SU-DHL-6 (cell line): ENCODE measurements at regions not wholly inside any gene's neighbourhood (a gene's known extent, or its start where the extent isn't known, plus 50 kb on each side); places are given as distances from the start of the nearest gene placed in this dataset.

Source experiments
- EZH2phosphoT487 ChIP-seq: fragments of 200-600 bp; sonication (generic), shearing (Covaris generic); conservative IDR thresholded peaks from 2 replicates; pipeline ENCODE4 v1.6.1; 2018; ENCODE audit warnings: mild to moderate bottlenecking, antibody characterized with exemption, low read length, moderate library complexity, mixed read lengths
- TF ChIP-seq, protein P1 (sequence below): fragments of 200-600 bp; sonication (generic); IDR thresholded peaks from one replicate; pipeline ENCODE4 v1.5.1; 2017; ENCODE audit warnings: antibody characterized with exemption, mild to moderate bottlenecking, low read length, moderate library complexity; ENCODE audit not compliant: insufficient read depth, poor library complexity, severe bottlenecking

DNA sequence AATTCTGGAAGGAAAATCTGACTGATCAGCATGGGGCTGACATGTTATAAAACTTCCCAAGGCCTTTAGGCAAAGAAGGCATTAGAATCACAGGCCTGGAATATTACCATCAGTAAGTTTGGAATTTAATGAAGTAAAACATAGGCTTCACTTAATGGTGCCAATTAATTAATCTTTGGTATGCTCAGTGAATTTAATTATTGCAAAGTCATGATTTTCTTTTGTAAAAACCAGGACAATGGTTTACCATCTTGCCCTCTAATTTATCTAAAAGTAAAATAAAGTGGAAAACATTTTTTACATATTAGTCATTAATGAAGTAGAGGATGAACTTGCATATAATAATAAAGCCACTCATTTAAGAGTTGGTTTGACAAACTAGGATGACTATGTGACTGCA lies 220.3 kb downstream of the SEC23IP start:
- TF ChIP-seq EZH2phosphoT487 = no peak
- TF ChIP-seq, protein P1, sequence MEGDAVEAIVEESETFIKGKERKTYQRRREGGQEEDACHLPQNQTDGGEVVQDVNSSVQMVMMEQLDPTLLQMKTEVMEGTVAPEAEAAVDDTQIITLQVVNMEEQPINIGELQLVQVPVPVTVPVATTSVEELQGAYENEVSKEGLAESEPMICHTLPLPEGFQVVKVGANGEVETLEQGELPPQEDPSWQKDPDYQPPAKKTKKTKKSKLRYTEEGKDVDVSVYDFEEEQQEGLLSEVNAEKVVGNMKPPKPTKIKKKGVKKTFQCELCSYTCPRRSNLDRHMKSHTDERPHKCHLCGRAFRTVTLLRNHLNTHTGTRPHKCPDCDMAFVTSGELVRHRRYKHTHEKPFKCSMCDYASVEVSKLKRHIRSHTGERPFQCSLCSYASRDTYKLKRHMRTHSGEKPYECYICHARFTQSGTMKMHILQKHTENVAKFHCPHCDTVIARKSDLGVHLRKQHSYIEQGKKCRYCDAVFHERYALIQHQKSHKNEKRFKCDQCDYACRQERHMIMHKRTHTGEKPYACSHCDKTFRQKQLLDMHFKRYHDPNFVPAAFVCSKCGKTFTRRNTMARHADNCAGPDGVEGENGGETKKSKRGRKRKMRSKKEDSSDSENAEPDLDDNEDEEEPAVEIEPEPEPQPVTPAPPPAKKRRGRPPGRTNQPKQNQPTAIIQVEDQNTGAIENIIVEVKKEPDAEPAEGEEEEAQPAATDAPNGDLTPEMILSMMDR = no peak
